22Rv1 (cell line): ENCODE measurements at regions not wholly inside any gene's neighbourhood (a gene's known extent, or its start where the extent isn't known, plus 50 kb on each side); places are given as distances from the start of the nearest gene placed in this dataset.

Experiments used
- H3K27ac ChIP-seq: fragments of 450-650 bp; 2 replicates; pipeline ENCODE4 v1.5.1; 2017
- CTCF ChIP-seq: fragments of 450-650 bp; IDR thresholded peaks from 2 replicates; pipeline ENCODE4 v1.5.1; 2017; ENCODE audit warnings: mild to moderate bottlenecking
- ZFX ChIP-seq: fragments of 450-650 bp; IDR thresholded peaks from 2 replicates; pipeline ENCODE4 v1.6.1; 2017; ENCODE audit warnings: antibody characterized with exemption, borderline replicate concordance

- H3K27ac ChIP-seq, result no peak overlapping the region
- TF ChIP-seq ZFX, result no peak
- 0 out of 2 replicates have a peak, but pooled peaks have one; percentile 6 for TF ChIP-seq CTCF
Observed at GRCh38 chr5:1667648-1668140, 131.9 kb downstream of the MRPL36 start.

GRCh38 chr5:1666812-1667588 is 132.6 kb downstream of the MRPL36 start:
- H3K27ac ChIP-seq, result no peak overlapping the region
- TF ChIP-seq CTCF, result peak; percentile 48
- no peak for TF ChIP-seq ZFX

GRCh38 chr5:1666221-1666620 is 133.4 kb downstream of the MRPL36 start:
- TF ChIP-seq CTCF (no peak), ZFX (no peak)
- no peak overlapping the region for H3K27ac ChIP-seq

GRCh38 chr5:1665803-1666202 is 133.8 kb downstream of the MRPL36 start:
- TF ChIP-seq ZFX, result no peak
- TF ChIP-seq CTCF, result no peak
- H3K27ac ChIP-seq, result no peak overlapping the region

GRCh38 chr5:1665231-1665630 is 134.4 kb downstream of the MRPL36 start:
- no peak overlapping the region for H3K27ac ChIP-seq
- TF ChIP-seq ZFX (no peak), CTCF (no peak)

- H3K27ac ChIP-seq, result no peak overlapping the region
Observed at GRCh38 chr5:1663186-1663585, 136.5 kb downstream of the MRPL36 start.

More at GRCh38 chr5:1663186-1663585, 136.5 kb downstream of the MRPL36 start:
- TF ChIP-seq ZFX (no peak), CTCF (no peak)
